AG20443 (cell line): ENCODE measurements at regions not wholly inside any gene's neighbourhood (a gene's known extent, or its start where the extent isn't known, plus 50 kb on each side); places are given as distances from the start of the nearest gene placed in this dataset.
"Not testable (repeated sequence)": the region's sequence is repeated elsewhere in the genome, so short reads cannot be mapped to it uniquely, and the experiment has no call there.

Experiments used
- DNase-seq: peaks from one replicate; pipeline ENCODE4 v3.0.0; 2012; ENCODE audit warnings: low spot score, mixed read lengths

DNA sequence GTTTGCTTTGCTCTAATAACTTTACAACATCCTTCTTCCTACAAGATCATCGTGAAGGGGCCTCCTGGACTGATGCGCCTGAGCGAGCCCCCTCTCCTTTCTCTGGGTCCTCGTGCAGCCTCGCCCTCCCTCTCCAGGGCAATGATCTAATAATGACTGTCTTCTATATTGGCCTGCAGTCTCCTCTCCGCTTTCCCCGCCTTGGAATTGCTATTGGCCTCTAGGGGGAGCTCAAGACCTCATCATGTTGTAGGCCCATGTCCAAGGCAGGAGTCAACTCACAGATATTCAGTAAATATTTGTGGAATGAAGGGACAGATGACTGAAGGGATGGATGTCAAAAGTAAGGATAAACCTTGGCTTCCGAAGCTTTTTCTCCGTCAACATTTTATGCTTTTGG lies 1180.3 kb downstream of the TYW1 start:
- DNase-seq: peak; percentile 49

DNA sequence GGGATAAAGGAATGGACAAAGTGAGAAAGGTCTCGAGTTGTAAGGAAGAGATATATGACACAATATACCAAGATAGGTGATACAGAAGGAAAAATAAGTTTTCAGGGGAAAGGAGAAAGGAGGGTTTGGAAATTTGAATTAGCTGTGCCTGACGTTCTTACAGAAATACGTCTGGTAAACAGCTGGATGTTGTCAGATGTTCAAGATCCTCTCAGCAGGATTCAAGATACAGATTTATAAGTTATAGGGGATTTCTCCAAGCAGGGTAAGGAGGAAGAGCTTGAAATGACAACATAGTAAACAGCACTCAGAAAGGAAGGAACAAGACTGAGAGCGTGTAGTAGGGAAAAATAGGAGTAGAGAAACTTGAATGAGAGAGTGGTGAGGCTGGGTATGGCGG lies 1184.1 kb downstream of the TYW1 start:
- DNase-seq: no peak

DNA sequence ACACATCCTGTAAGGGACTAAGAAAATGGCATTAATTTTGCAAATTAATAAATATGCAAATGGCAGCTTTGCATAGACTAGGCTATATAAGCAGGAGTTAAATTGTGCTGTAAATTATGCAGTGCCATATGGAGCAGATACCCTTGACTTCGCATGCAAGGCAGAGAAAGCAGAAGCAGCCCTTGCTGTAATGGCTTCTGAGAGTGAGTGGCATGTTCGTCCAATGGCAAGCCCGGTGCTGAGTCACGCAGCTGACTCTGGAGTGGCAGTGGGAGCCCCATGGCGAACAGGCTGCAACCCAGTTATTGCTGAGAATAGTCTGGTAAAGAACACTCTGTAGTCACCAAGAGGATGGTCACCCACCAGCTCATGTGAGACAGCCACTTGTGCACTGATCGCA lies 1186.5 kb downstream of the TYW1 start:
- no peak for DNase-seq

DNA sequence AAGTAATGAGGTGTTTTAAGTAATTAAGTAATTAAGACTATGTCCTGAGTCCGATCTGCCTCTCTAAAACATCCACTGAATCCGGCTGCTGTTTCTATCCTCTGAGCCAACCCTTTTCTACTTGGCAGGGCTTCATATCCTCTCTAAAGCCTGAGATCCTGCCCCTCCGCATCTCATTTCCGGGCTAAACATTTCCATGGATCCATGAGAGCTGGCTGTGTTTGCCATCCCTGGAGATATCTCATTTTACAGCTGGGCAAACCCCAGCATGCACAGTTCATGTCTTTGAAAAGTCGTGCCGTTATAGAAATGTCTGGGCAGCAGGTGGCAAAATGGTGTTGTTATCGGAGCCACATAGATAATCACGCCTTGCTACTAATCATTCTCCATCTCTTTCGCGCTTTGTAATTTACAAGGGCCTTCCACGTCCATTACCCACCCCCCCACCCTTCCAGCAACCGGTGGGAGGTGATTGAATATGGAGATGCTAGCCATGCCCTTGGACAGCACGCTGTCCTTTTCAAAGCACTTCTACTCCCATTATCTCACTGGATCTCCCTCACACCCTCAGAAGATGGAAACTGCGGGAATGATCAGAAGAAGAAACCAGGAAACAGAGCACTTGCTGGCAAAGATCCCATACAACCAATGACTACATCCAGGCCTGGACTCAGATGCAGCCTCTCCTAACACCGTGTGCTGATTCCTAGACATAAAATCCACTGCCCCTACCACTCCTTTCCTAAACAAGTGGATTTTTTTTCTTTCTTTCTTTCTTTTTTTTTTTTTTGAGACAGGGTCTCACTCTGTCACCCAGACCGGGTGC lies 1189.2 kb downstream of the TYW1 start:
- DNase-seq: no peak

DNA sequence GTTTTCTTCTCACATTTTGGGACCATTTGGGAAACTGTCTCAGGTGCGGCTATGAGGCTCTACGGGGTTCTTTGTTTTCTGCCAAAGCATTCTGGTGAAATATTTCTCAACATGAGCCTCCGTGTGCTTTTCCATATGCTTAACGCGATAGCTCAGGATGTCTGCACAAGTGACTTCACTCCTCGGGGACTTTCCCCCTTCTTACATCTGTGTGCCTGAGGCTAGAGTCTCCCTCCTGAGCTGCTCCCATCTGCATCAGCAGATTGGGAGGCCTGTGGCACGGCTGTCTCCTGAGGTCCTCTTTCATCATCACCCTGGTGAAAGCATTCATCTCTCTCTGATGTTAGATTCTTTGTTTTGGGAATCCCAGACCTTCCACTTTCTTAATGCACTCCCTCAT lies 1190.9 kb downstream of the TYW1 start:
- no peak for DNase-seq

DNA sequence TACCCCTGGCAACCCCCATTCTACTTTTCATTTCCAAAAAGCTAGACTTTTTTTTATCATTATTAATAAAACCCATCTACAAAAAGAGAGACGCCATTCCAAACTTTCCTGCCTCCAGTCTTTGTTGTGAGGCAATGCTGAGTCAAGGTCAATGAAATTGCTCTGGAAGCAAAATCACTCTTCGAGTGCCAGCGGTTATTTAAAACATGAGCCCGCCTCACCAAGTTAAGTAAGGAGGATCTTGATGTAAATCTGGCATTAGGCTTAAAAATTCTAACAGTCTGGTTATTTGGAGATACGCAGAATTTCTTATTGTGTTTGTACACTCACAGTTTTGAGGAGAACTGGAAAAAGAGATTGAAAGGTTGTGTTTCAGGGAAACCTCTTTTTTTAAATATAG lies 1196.3 kb downstream of the TYW1 start:
- no peak for DNase-seq

DNA sequence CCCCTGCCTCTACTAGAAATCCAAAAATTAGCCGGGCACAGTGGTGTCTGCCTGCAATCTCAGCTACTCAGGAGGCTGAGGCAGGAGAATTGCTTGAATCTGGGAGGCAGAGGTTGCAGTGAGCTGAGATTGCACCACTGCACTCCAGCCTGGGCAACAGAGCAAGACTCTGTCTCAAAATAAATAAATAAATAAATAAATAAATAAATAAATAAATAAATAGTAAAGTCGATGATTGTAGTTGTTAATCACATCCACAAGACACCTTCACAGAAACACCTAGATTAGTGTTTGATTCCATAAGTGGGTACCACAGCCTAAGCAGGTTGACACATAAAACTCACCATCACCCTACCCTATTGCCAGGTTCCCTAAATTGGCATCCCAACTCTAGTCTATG lies 1199.0 kb downstream of the TYW1 start:
- DNase-seq: not testable (repeated sequence)

DNA sequence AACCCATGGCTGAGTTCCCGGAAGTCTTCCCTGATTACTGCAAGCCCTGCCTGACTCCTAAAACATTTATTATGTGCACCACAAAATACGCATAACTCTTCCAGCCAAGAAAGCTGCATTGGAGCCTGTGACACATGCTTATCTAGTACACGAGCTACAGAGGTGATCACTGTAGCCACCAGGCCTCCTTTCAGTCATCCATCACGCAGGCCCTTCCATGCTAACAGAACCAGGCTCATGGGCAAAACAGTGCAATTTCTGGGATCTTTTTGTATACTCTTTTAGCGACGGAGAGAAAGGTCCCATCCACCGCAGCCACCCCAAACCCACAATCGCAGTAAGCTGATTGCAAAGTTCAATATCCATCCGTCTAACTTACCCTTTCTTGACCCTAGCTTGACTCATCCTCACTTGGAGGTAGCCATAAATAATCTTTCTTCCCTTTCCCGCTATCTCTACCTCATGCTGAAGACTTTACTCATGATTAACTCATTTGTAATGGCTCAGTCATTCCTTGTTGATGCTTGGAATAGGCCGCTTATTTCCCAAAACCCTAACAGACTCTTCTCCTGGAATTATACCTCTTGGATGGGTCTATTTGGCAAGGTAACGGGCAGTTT lies 1203.5 kb downstream of the TYW1 start:
- DNase-seq: no peak

DNA sequence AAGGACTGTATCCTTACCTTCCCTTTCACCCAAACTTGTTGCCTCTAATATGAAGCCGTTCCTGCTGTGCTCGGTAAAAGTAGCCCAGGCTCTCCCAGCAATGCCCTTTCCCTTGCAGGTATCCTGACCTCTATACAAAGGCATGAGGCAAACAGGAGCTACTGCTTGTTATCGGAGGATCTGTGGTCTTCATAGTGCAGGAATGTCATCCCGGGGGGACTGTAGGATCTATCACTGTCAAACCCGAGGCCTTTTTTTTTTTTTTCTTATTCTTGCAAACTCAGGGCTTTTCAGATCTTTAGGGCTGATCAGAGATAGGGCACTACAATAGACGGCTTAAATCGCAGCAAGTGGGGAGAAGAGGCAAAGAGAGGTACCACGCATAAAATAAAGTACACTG lies 1206.6 kb downstream of the TYW1 start:
- no peak for DNase-seq

DNA sequence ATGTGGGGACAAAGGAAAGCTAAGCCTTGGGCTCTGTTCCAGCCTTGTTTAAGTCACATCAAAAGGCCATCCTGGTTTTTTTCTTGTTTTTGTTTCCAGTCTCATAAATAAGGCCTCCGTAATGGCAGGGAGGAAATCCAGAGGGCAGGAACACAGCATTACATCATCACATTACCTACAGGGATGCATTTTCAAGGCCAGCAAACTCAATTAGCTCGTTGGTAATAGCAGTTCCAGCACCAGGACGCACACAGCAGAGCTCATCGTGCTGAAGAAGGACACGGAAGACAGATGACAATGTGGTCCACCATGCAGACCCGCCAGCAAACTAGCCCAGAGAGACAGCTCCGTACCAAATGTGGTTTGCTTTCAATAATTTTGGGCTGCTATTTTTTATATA lies 1209.2 kb downstream of the TYW1 start:
- DNase-seq: no peak

DNA sequence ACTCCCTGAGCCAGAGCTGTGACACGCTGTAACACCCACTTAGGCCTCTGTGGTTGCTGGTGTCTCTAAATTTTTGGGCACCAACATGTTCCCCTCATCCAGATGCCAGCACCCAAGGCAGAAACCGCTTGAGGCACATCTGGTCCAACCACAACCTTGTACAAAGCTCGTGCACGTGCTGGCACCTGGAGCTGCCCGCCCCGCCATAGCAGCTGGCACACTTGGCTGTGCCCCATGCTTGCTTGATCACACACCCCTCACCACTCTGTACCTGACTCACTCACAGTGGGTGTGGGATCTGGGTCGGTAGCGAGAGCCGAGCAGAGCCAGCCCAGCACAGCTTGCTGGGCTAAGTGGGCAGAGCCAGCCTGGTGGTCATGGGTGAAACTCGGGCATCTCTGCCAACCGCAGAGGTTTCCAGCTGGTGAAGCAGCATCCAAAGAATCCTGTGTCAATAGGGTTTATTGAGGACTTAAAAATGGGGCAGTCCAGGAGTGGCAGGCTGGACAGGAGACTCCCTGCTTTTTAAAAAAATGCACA lies 1210.4 kb downstream of the TYW1 start:
- DNase-seq: no peak

DNA sequence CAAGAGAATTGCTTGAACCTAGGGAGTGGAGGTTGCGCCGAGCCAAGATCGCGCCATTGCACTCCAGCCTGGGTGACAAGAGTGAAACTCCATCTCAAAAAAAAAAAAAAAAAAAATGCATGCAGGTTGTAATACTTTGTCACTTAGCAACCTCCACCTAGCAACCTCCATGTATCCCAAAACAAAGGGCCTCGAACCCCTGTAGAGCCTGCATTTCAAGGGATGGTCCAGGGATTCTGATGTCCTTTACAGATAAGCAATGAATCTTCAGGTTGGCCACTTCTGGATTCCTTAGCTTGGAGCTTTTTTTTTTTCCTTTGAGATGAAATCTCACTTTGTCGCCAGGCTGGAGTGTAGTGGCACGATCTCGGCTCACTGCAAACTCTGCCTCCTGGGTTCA lies 1211.0 kb downstream of the TYW1 start:
- DNase-seq: no peak

DNA sequence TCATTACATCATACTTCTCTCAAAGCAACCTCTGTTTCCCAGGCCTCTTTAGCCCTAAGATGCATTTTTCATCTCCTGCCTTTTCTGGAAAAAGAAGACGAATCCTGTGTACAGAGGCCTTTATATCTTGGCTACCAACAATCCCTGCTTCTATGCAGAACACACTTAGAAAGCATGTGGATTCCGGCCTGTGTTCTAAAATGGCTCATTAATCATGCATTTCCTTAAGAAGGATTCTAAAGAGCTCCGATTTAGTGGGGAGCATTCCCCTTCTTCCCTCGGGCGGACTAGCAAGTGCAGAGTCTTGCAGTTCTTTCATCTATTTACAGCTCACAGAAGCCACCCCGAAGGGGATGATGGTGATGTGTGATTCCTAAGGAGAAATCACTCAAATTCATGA lies 1212.9 kb downstream of the TYW1 start:
- no peak for DNase-seq

DNA sequence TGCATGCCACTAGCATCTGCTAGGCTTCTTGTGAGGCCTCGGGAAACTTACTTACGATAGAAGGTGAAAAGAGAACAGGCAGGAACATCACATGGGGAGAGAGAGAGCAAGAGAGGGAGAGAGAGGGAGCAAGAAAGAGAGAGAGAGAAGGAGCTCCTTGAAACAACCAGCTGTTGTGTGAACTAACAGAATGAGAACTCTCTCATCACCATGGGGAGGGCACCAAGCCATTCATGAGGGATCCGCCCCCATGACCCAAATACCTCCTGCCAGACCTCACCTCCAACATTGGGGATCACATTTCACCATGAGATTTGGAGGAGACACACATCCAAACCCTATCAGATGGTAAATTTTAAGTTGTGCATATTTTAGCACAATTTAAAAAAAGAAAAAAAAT lies 1217.2 kb downstream of the TYW1 start:
- DNase-seq: no peak

DNA sequence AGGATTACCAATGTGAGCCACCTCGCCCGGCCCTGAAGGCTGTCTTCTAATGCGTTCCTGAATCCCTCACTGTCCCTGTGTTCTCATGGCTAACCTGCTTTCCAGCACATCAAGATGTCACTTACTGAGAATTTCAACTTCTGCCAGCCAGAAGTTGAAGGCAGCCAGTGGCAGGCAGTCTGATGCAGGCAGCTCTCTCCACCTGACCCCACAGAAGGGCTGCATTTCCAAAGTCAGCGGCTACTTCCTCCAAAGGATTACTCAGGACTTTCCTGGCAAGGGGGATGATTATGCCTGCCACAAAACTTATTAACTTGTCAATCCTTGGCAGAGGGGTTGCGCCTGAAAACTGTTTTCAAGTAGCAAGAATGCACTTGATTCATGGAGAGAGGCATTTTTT lies 1219.4 kb downstream of the TYW1 start:
- no peak for DNase-seq

DNA sequence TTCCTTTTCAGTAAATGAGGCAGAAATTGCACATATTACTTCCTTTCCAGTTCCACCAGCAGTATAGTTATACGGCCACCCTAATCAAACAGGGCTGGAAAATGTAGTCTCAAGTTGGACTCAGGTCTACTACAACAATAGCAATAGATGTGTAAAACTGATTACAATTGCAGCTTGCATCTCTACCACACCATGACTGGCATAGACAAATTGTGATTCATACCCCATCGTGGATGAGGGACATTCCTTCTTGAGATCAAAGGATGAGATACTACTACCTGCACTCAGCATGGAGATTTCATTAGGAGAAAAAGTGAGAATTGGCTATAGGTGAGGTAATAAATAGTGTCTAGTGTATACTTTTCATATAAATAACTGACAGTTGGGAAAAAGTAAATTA lies 1220.8 kb downstream of the TYW1 start:
- DNase-seq: no peak

DNA sequence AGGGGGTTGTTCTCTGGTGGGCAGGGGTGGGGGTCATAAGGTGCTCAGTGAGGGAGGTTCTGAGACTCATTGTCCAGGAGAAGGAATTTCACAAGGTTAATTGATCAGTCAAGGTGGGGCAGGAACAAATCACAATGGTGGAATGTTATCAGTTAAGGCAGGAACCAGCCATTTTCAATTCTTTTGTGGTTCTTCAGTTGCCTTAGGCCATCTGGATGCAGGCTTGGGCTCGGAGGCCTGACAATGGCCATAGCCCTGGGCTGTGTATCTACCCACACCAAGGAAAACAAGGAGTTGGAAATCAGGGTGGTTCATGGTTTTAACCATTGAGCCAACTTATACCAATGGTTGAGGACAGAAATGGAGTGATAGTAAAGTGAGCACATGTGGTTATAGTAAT lies 1221.8 kb downstream of the TYW1 start:
- DNase-seq: no peak

DNA sequence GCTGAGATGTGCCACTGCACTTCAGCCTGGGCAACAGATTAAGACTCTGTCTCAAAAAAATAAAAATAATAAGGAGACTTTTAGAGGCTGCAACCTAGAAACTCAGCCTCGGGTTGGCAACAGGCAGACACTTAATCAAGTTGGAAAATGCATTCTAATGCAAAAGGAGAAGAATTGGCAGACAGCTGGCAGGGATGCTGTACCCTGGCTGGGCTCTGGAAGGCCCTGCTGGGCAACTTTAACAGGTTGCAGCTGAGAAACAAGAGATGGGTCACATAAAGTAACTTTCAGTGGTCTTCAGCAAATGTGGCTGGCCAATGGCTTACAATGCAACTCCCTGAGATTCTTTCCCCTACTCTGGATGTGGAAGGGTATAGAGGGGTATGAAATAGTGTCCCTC lies 1225.7 kb downstream of the TYW1 start:
- no peak for DNase-seq

DNA sequence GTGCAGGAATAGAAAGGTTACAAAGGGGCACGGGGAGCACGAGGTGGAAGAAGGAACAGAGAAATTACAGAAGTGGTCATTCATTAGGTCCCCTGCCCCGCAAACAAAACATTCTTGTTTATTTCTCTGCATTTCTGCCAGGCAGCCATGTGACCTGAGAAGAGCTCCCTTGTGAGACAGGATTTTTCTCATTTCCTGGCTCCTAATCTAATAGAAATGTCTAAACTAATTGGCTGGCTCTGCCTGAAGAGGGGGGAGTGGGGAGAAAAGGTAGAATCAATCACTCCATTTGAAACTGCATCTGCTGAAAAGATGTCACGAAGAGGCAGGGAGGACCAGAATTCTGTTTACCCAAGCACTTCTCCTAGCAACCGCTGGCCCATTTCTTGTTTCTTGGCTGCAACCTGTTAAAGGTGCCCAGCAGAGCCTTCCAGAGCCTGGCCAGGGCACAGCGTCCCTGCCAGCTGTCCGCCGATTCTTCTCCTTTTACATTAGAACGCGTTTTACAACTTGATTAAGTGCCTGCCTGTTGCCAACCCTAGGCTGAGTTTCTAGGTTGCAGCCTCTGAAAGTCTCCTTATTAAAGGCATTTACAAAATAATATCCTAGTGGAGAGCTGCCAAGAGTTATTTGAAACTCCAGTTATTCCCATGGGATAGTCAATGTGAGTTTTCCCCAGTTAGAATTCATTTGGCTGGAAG lies 1227.6 kb downstream of the TYW1 start:
- DNase-seq: no peak

DNA sequence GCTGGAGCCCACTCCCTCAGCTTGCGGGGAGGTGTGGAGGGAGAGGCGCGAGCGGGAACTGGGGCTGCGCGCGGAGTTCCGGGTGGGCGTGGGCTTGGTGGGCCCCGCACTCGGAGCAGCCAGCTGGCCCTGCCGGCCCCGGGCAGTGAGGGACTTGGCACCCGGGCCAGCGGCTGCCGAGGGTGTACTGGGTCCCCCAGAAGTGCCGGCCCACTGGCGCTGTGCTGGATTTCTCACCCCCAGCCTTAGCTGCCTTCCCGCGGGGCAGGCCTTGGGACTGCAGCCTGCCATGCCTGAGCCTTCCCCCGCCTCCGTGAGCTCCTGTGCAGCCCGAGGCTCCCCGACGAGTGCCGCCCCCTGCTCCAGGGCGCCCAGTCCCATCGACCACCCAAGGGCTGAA lies 1234.4 kb downstream of the TYW1 start:
- DNase-seq: not testable (repeated sequence)

DNA sequence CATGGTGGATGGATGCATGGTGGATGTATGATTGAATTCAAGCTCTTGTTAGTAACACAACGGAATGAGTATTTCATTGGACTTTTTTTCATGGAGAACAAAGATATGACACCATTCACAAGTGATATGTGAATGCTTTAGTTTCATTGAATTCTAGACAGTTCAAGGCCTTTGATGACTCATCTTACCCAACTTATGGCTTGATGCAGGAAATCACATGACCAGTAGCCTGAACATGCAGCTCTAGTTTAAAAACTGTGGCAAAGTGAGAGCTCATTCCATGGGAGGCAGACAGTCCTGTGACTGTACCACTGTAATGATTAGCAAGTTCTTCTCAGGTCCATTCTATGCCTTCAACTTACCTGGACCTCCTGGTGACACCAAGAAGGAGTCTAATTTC lies 1239.3 kb downstream of the TYW1 start:
- no peak for DNase-seq

DNA sequence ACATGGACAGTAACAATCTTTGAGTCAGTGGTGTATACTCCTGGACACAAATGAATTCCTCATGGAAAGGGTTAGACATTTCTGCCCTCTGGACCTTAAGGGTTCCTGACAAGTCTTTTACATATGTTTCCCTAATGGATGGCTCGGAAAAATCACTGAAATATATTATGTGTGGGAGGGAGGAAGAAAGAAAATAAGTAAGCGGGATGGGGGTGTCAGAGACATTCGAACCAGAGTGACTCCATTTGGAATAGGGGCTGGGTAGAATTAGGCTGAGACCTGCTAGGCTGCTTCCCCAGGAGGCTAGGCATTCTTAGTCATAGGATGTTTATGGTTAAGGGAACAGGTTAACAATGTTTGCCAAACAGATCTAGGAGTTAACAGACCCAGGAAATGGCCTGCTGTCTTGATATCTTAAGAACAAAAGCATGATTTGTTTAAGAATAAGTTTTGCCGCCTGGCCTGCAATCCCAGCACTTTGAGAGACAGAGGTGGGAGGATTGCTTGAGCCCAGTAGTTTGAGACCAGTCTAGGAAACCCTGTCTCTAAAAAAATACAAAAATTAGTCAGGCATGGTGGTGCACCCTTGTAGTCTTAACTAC lies 1241.7 kb downstream of the TYW1 start:
- no peak for DNase-seq

DNA sequence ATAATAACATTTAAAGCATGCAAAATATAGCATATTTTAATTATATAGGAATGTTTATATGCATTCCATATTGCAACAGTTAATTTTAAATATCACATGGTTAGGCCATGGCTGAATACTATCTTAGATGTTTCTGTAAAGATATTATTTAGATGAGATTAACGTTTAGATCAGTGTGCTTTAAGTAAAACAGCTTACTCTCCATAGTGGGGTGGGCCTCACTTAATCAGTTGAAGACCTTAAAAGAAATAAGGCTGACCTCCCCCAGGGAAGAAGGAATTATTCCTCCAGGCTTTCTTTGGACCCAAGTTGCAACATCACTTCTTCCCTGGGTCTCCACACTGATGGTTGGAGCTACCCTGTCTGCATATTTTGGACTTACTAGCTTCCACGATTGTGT lies 1246.5 kb downstream of the TYW1 start:
- no peak for DNase-seq
